Esophagus muscularis mucosa (tissue), 4 donors: ENCODE measurements at regions not wholly inside any gene's neighbourhood (a gene's known extent, or its start where the extent isn't known, plus 50 kb on each side); places are given as distances from the start of the nearest gene placed in this dataset.

Experiments
- DNase-seq: peaks from one replicate; pipeline ENCODE4 v3.0.0-alpha.2; 2017; ENCODE audit errors: extremely low spot score
- H3K27ac ChIP-seq, 4 donors: fragments of 200-600 bp; sonication (generic); replicated peaks in 1 of 4; 1 replicate in 3 of 4; 2 replicates in 1 of 4; pipeline ENCODE4 v1.5.1; 2016 to 2019; ENCODE audit warnings: mild to moderate bottlenecking in 1 of 4
- H3K27me3 ChIP-seq, 4 donors: fragments of 200-600 bp; sonication (generic); one replicate each; pipeline versions ENCODE4 v1.5.1 to v1.6.0; 2016 to 2019
- H3K36me3 ChIP-seq, 4 donors: fragments of 200-600 bp; sonication (generic); one replicate each; pipeline ENCODE4 v1.5.1; 2016 to 2019
- H3K4me1 ChIP-seq, 4 donors: fragments of 200-600 bp; sonication (generic); one replicate each; pipeline ENCODE4 v1.5.1; 2016 to 2019
- H3K4me3 ChIP-seq, 4 donors: fragments of 200-600 bp; sonication (generic); 1 replicate in 2 of 4; 2 replicates in 2 of 4; pipeline ENCODE4 v1.5.1; 2016 to 2019; ENCODE audit warnings: mild to moderate bottlenecking in 4 of 4, moderate library complexity in 1 of 4
- H3K9me3 ChIP-seq, 4 donors: fragments of 200-600 bp; sonication (generic); 1 replicate in 3 of 4; 2 replicates in 1 of 4; pipeline ENCODE4 v1.5.1; 2016 to 2019
- CTCF ChIP-seq, 3 experiments: fragments of 200-600 bp in 2 of 3; fragments of 450-650 bp in 1 of 3; sonication (generic) in 2 of 3; IDR thresholded peaks; one replicate each; pipeline ENCODE4 v1.5.1; 2017 to 2019; ENCODE audit warnings: antibody characterized with exemption in 3 of 3, mild to moderate bottlenecking in 2 of 3, moderate library complexity in 1 of 3
- EP300 ChIP-seq: sonication (generic); formaldehyde crosslinking; IDR thresholded peaks from one replicate; pipeline ENCODE4 v1.6.1; 2017; ENCODE audit warnings: antibody characterized with exemption
- POLR2A ChIP-seq: fragments of 450-650 bp; IDR thresholded peaks from one replicate; pipeline ENCODE4 v1.6.1; 2017; ENCODE audit warnings: antibody characterized with exemption, moderate library complexity, mild to moderate bottlenecking, low read depth
- POLR2AphosphoS5 ChIP-seq, 2 donors: sonication (generic); formaldehyde crosslinking; IDR thresholded peaks; one replicate each; pipeline ENCODE4 v1.6.1; 2017; ENCODE audit warnings: antibody characterized with exemption in 2 of 2
- WGBS: methylation state at CpG from one replicate; pipeline ENCODE4 v1.1.5; 2018; 5-methylcytosine and 5-hydroxymethylcytosine counted together
- intact Hi-C: fragments of 100-400 bp; cut with DNase I; formaldehyde crosslinking; loops from one replicate; pipeline ENCODE4 v1.15.1; 2023

DNA sequence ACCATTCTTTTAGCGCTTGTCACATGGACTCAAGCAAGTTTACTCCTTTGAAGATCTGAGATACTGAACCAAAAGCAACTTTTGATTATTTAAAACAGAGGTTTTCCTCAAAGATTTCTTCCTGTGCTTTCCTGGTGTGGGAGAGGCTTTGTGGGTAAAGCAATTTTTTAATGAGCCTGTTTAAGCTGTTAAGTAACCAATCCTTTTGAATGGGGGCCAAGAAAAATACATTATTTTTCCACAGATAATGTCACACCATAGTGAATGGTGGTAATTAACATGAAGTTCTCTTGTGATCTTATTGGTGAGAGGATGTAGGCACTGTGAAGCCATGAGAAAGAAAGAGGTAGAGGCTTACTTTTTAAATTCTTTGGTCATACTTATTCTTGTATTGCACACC lies 55.8 kb upstream of the OBI1 start:
- TF ChIP-seq POLR2A, result no peak
- no peak for TF ChIP-seq POLR2AphosphoS5 (IDR thresholded peaks at IDR 0.05)
- no peak for TF ChIP-seq EP300
- no peak for TF ChIP-seq CTCF (IDR thresholded peaks at IDR 0.05)
- Histone ChIP-seq H3K4me3 (no peak overlapping the region), H3K36me3 (no peaks in the 10 kb centered on the region), H3K27ac (no peak overlapping the region), H3K4me1 (no peaks in the 10 kb centered on the region), H3K9me3 (no peaks in the 10 kb centered on the region), H3K27me3 (peaks cover 0 to 3% (median 0%) of the 10 kb centered on the region in 4 donors)
- no peak for DNase-seq
- intact Hi-C loops, result no loop called here
- 91% methylated on average over 1 of the region's 1 CpG for WGBS

- no peaks in the 10 kb centered on the region for H3K9me3 ChIP-seq
- H3K27ac ChIP-seq, result no peak overlapping the region
- H3K27me3 ChIP-seq, result peaks cover 0 to 3% (median 0%) of the 10 kb centered on the region in 4 donors
- H3K36me3 ChIP-seq, result no peaks in the 10 kb centered on the region
- DNase-seq, result no peak
- 46% methylated on average over 4 of the region's 4 CpGs for WGBS
- no peak overlapping the region for H3K4me3 ChIP-seq
- TF ChIP-seq POLR2A, result no peak
- TF ChIP-seq CTCF (IDR thresholded peaks at IDR 0.05), result no peak
- no peak for TF ChIP-seq EP300
- TF ChIP-seq POLR2AphosphoS5 (IDR thresholded peaks at IDR 0.05), result no peak
- no peaks in the 10 kb centered on the region for H3K4me1 ChIP-seq
- intact Hi-C loops, result no loop called here
Measured at GRCh38 chr13:78712831-78713230, 53.9 kb upstream of the OBI1 start.

- H3K4me3 ChIP-seq, result no peak overlapping the region
- H3K36me3 ChIP-seq, result no peaks in the 10 kb centered on the region
- DNase-seq, result no peak
- no peak for TF ChIP-seq POLR2AphosphoS5 (IDR thresholded peaks at IDR 0.05)
- no peak for TF ChIP-seq POLR2A
- TF ChIP-seq CTCF (IDR thresholded peaks at IDR 0.05), result no peak
- intact Hi-C loops, result no loop called here
- 92% methylated on average over 1 of the region's 1 CpG for WGBS
- no peaks in the 10 kb centered on the region for H3K9me3 ChIP-seq
- H3K27ac ChIP-seq, result no peak overlapping the region
- H3K27me3 ChIP-seq, result peaks cover 0 to 3% (median 0%) of the 10 kb centered on the region in 4 donors
- no peaks in the 10 kb centered on the region for H3K4me1 ChIP-seq
Measured at GRCh38 chr13:78709028-78709427, 50.1 kb upstream of the OBI1 start.
